Calu3 (cell line): ENCODE measurements at regions not wholly inside any gene's neighbourhood (a gene's known extent, or its start where the extent isn't known, plus 50 kb on each side); places are given as distances from the start of the nearest gene placed in this dataset.

Source experiments
- BruUV-seq: library from RNA; stranded (reverse); fragments of 400-500 nt; replicated peaks from 2 replicates; lab custom pipeline; 2021; lab: Mats Ljungman, UMichigan
- CTCF ChIA-PET: fragments of 300-600 bp; sonication (Branson Sonifier 250); formaldehyde crosslinking; loops from one replicate; lab custom pipeline; 2022; ENCODE audit warnings: antibody characterized with exemption; lab: Charles Lee
- DNase-seq: peaks from one replicate; pipeline ENCODE4 v3.0.0; 2022
- H3K27ac Mint-ChIP-seq: one replicate; pipeline ENCODE4 v1.8.0; 2022; ENCODE audit warnings: mixed read lengths; ENCODE audit not compliant: unreplicated experiment
- H3K27me3 Mint-ChIP-seq: one replicate; pipeline ENCODE4 v1.8.0; 2022; ENCODE audit warnings: mixed read lengths; ENCODE audit not compliant: unreplicated experiment
- H3K36me3 Mint-ChIP-seq: one replicate; pipeline ENCODE4 v1.8.0; 2022; ENCODE audit warnings: mild to moderate bottlenecking, moderate library complexity, mixed read lengths; ENCODE audit not compliant: insufficient read depth, unreplicated experiment
- H3K4me1 Mint-ChIP-seq: one replicate; pipeline ENCODE4 v1.8.0; 2022; ENCODE audit warnings: mild to moderate bottlenecking, low read depth, mixed read lengths; ENCODE audit not compliant: unreplicated experiment
- H3K4me3 Mint-ChIP-seq: one replicate; pipeline ENCODE4 v1.8.0; 2022; ENCODE audit warnings: mild to moderate bottlenecking, low read depth, moderate library complexity, mixed read lengths; ENCODE audit not compliant: unreplicated experiment
- H3K9me3 Mint-ChIP-seq: one replicate; pipeline ENCODE4 v1.8.0; 2022; ENCODE audit warnings: low read depth, mixed read lengths; ENCODE audit not compliant: unreplicated experiment
- CTCF ChIP-seq: fragments of 200-600 bp; IDR thresholded peaks from one replicate; pipeline ENCODE4 v1.8.0; 2022; ENCODE audit warnings: antibody characterized with exemption; ENCODE audit not compliant: unreplicated experiment
- intact Hi-C: fragments of 100-400 bp; cut with micrococcal nuclease; formaldehyde crosslinking; loops from one replicate; pipeline ENCODE4 v1.10.0; 2022; ENCODE audit not compliant: unreplicated experiment

GRCh38 chr2:84029903-84030575 lies 429.0 kb downstream of the SUCLG1 start:
- no peaks in the 10 kb centered on the region for H3K9me3 Mint-ChIP-seq
- H3K4me1 Mint-ChIP-seq: no peaks in the 10 kb centered on the region
- DNase-seq: no peak
- no peak overlapping the region for H3K27ac Mint-ChIP-seq
- no peaks in the 10 kb centered on the region for H3K36me3 Mint-ChIP-seq
- no peak overlapping the region for H3K4me3 Mint-ChIP-seq
- intact Hi-C loops: loop anchor here (10.0 kb wide), 1 partner anchor 395 kb away; no protein-coding TSS in a partner anchor
- CTCF ChIA-PET: no interaction called here
- no TSS peak for BruUV-seq
- H3K27me3 Mint-ChIP-seq: no peaks in the 10 kb centered on the region
- TF ChIP-seq CTCF: no peak

GRCh38 chr2:84026818-84027217 lies 432.3 kb downstream of the SUCLG1 start:
- no peaks in the 10 kb centered on the region for H3K27me3 Mint-ChIP-seq
- TF ChIP-seq CTCF: no peak
- no peak overlapping the region for H3K4me3 Mint-ChIP-seq
- CTCF ChIA-PET: no interaction called here
- no peak overlapping the region for H3K27ac Mint-ChIP-seq
- H3K4me1 Mint-ChIP-seq: no peaks in the 10 kb centered on the region
- BruUV-seq: no TSS peak
- DNase-seq: no peak
- H3K9me3 Mint-ChIP-seq: no peaks in the 10 kb centered on the region
- intact Hi-C loops: no loop called here
- H3K36me3 Mint-ChIP-seq: no peaks in the 10 kb centered on the region

DNA sequence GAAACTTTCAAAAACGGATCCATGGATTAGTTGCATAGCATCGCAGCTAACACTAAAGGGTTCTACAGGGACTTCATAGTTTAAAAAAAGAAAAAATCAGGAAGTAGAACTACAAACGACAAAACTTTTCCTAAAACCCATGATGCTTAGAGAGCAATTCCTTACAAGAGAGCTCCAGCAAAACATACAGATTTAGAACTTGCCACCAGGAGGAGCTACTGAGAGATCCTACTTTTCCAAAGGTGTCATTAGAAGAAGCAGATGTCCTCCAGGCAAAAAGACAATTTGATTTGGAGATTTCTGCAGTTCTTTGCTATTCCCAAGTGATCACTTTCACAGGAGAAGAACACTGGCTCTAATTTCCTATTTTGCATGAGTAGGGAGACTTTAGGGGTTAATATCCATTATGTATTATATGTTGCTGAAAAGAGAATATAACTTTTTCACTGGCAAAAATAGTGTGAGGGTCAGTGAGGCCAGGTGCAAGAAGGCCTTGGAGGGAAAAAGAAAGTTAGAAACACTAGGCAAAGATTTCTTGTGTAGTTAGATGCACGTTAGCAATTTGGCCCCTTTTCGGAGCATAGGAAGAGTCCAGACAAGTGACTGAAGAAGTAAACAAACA lies 436.2 kb downstream of the SUCLG1 start:
- no peaks in the 10 kb centered on the region for H3K36me3 Mint-ChIP-seq
- no peak overlapping the region for H3K4me3 Mint-ChIP-seq
- DNase-seq: peak; percentile 60
- no peak overlapping the region for H3K27ac Mint-ChIP-seq
- peak; percentile 44 for TF ChIP-seq CTCF
- no TSS peak for BruUV-seq
- peaks cover 2% of the 10 kb centered on the region for H3K9me3 Mint-ChIP-seq
- H3K27me3 Mint-ChIP-seq: no peaks in the 10 kb centered on the region
- intact Hi-C loops: loop anchor here (2.0 kb wide), 1 partner anchor 280 kb away; no protein-coding TSS in a partner anchor
- H3K4me1 Mint-ChIP-seq: no peaks in the 10 kb centered on the region
- CTCF ChIA-PET: interaction anchor here (0.6 to 1.9 kb wide), 5 partner anchors 11 to 292 kb away, joined by 3 to 9 read pairs (median 5); no protein-coding TSS in a partner anchor

GRCh38 chr2:84017010-84017409 lies 442.1 kb downstream of the SUCLG1 start:
- no peaks in the 10 kb centered on the region for H3K27me3 Mint-ChIP-seq
- DNase-seq: no peak
- CTCF ChIA-PET: interaction anchor here (0.6 kb wide), 1 partner anchor 180 kb away, joined by 5 read pairs; no protein-coding TSS in a partner anchor
- H3K36me3 Mint-ChIP-seq: no peaks in the 10 kb centered on the region
- TF ChIP-seq CTCF: no peak
- peaks cover 2% of the 10 kb centered on the region for H3K9me3 Mint-ChIP-seq
- H3K27ac Mint-ChIP-seq: no peak overlapping the region
- intact Hi-C loops: no loop called here
- BruUV-seq: no TSS peak
- no peak overlapping the region for H3K4me3 Mint-ChIP-seq
- H3K4me1 Mint-ChIP-seq: no peaks in the 10 kb centered on the region
